ENCODE measurements at regions not wholly inside any gene's neighbourhood (a gene's known extent, or its start where the extent isn't known, plus 50 kb on each side); places are given as distances from the start of the nearest gene placed in this dataset.
"Not testable (repeated sequence)": the region's sequence is repeated elsewhere in the genome, so short reads cannot be mapped to it uniquely, and the experiment has no call there.

DNA sequence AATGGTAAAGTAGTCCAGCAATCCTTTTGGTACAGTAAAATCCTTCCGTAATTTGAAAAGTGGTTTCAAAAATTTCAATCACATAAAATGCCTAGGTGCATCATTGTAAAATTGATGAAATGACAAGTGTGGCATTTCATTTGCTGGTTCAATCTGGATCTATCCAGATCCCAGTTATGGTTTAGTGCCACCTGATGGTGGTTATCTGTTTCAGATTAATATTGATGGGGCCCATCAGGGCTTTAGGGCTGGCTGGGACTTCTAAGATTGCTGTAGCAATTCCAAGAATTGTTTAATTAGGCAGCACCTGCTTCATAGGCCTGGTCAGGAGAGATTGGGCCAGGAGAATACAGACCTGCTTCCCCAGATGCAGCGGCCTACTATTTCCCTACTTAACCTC, 55.5 kb upstream of the PIK3C3 start:
- DNase-seq: no peak

DNA sequence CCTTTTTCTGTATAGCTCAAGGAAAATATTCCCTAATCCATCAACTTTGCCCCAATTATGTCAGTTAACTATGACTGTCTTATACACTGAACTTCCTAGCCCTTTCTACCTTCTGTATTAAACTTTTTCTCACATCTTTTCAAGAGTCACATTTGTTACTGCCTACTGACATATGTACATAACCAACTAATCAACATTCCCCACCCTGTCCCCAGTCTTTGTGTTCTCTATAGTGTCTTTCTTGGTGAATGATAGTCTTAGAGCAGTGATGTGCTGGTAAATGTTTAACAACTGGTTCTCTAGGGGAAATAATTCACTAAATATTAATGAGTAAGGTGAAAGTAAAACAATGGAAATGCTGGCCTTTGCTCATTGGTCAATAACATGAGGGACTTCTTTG, 61.6 kb upstream of the PIK3C3 start:
- DNase-seq: no peak

DNA sequence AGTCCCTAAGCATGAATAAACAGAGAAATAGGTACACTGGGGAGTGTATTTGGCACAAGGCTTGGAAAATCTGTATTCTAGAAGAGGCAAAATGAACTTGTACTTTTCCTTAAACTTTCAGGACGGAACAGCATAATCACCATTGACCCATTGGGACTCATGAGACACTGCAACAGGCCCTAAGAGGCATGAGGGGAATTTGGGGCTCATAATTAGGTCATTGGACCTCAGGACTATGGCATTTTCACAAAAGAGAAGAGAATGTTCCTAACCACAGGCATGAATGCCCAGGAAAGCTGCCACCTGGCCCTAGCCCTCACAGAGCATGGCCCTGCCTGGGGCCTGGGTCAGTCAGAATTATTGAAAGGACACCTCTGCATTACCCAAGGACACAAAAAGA, 67.9 kb upstream of the PIK3C3 start:
- no peak for DNase-seq

DNA sequence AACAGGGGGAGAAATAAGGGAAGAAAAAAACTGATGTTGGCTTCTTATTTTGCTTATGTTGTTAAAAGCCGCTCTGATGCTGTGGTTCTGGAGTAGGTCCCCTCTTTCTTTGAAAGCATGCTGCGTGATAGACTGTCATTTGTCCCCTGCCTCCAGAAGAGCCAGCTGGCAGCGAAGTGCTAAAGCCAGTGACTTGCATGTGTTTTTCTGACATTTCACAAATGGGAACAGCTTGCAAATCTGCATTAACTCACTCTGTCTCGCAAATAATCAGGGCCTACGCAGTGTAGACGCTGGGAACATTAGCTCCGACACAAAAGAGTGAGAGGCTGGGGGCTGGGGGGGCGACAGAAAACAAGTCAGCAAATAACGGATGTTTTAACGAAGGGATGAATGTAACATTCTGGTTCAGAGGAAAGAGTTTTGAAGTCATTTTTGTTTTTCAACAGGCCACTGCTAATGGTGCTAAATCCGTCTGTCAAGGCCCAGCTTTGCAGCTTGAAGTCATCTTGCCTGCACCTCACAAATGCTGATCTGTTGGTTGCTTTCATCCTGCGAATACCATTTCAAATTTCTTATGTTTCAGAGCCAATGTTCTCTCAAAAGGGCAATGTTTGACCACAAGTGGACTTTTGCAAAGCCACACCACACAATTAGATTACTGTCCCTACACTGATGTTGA, 68.8 kb upstream of the PIK3C3 start:
- DNase-seq: no peak

DNA sequence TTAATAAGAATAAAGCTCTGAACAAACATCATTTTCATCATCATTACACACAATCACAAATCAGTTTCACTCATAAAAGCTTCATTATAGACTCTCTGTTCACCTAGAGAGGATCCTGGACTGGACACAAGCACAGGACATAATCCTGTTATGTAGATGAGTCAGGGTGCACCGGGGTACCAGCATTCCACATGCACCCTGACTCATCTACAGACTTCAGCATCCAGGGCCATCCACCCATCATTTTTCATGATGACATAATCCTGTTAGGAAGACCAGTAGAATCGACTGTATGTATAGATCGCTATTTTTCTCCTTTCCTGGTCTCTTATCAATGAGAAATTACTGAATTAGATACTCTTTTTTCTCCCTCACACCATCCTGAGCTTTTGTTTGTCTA, 73.7 kb upstream of the PIK3C3 start:
- DNase-seq: no peak

DNA sequence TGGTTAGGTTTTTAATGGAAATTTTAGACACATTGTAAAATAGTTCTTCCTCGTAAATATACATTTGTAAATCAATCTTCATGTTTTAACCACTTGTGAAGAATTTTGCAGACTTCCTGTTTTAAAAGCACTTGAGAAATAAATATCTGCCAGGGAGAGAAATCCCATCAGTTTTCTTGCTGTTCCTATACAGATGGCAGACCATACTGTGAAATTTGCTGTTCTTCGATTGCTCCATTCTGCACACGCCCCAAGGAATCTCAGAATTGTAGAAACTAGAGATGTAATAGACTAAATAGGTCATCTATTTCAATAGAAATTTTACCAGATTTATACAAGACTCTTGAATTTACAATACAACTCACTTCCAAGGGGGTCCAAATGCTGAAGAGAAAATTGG, 75.8 kb upstream of the PIK3C3 start:
- DNase-seq: no peak

DNA sequence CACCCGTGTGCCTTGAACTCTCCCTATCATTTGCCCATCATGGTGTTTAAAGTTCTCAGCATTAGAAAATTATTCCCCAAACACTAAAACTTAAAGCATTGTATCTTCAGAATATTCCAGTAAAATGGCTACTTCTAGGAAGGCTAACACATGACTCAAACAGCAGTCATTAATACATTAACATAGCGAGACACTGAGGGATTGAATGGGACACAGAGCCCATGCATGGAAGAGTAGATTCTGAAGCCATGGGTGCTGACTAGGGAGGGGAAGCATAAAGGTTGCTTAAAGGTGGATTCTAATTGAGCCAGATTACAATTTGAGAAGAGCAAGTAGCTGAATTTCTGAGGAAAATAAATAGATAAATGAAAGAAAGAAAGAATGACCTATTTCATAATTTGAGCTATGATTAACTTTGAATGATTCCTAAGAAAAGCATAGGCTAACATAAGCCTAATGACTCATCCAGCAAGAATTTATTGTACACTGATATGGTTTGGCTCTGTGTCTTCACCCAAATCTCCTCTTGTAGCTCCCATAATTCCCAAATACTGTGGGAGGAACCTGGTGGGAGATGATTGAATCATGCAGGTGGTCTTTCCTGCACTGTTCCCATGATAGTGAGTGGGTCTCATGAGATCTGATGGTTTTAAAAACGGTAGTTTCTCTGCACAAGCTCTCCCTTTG, 79.8 kb upstream of the PIK3C3 start:
- DNase-seq: no peak

DNA sequence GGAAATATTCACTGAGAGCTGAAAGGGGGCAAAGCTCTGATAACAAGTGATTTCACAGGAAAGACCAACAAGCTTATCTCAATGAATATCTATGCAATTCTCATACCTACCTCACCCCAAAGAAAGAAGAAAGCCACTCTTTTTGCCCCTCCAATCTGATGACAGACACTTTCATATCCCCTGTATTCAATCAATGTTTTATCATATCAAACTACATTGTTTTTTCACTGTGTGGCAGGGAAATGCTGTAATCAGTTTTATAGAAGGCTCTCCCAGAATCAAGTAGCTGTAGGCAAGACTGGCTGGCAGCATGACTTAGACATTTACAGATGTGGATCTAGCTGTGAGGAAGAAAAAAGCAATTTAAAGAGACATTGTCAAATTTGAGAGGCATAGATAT, 81.3 kb upstream of the PIK3C3 start:
- no peak for DNase-seq

DNA sequence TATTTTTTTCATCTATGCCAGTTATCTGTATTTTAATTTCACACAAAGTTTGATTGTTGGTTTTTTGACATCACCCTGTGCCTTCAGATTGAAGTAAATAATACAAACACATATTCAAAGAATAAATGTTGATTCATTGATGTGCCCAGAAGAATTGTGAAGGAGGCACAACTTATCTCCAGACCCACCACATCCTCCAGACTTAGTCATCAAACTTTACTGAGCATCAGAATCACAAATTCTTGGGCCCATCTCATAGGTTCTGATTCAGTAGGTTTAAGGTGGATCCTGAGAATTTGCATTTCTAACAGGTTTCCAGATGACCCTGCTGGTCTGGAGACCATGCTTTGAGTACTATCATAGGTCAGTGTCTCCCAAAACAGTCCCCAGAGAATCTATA, 82.8 kb upstream of the PIK3C3 start:
- no peak for DNase-seq

DNA sequence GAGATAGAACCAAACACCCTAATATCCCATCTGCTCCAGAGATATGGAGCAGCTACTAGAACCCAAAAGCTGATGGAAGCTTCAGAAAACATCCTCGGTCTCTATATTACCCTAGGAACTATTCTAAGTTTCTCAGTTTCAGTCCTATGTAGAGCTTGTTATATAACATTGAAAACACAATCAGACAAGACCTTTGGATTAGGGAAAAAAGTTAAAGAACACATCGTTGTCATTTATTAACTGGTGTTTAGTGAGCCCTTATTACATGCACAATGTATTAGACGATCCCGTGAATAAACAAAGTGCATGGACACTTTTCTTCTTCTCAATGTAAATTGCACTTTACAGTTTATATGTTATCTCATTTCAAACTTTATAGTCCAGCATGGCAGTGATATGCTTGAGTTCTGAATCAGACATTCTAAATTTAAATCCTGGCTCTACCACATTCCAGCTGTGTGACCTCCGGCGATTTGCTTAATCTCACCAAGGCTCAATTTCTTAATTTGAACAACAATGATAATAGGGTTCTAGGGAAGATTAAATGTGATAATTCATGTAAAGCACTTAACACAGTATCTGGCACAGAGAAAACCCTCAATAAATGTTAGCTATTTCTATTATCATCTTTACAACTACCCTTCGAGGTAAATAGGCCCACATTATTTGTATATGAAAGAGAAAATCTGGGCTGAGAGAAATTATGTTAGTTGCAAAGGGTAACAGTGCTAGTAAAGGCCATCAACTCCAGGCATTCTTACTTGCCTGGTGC, 83.6 kb upstream of the PIK3C3 start:
- DNase-seq: no peak

DNA sequence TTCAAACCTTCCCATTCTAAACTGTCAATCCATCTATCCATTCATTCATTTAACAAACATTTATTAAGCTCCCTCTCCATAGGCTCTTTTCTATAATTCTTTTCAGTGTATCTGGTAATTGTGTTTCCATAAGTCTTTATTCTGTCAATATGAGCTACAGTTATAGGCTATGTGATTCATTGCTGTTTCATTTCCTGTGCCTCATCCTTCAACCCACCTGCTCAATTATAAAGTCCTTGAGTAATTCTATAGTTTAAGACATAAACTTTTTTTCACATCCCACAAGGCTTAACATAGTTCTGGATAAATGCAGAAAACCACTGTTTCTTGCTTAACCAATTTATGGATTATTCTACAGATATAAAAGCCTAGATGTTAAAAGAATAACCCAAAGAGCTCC, 84.2 kb upstream of the PIK3C3 start:
- DNase-seq: no peak

DNA sequence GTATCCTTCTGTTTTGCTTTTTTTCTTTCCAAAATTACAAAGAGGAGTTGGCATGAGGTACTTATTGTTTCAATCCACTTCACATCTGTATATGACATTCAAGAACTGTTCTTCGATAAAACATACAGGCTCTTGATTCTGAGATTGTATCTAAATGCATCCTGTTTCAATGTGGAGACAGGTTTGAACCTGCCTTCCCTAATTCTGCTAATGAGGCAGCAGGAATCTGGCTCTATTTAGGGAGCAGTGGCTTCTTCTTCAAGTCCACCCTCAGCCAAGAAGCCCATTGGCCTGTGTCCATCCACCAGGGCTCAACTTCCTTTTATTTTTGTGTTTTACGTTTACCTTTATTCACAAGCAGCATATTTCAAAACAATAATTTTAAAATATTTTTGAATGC, 84.8 kb upstream of the PIK3C3 start:
- DNase-seq: no peak

DNA sequence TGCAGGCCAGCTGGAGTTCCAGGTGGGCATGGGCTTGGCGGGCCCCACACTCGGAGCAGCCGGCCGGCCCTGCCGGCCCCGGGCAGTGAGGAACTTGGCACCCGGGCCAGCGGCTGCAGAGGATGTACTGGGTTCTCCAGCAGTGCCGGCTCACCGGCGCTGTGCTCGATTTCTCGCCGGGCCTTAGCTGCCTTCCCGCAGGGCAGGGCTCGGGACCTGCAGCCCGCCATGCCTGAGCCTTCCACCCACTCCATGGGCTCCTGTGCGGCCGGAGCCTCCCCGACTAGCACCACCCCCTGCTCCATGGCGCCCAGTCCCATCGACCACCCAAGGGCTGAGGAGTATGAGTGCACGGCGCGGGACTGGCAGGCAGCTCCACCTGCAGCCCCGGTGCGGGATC, 89.2 kb upstream of the PIK3C3 start:
- DNase-seq: not testable (repeated sequence)

DNA sequence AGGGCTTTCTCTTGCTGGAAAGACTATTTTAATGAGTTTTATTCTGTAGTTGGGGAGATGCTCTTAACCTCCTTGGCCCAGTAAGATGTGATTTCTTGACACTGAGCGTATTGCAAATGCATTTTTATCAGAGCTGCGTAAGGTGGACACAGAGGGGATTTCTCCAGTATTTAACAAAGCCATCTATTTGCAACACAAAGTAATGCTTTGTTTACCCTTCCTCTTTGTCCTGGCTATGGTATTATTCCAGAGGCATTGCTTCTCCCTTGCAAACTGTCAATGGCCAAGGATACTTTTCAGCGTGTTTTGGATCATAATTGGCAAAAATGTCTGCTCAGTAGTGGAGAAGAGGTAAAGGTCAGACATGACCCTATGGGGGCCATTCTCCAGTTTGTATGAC, 90.8 kb upstream of the PIK3C3 start:
- DNase-seq: no peak

DNA sequence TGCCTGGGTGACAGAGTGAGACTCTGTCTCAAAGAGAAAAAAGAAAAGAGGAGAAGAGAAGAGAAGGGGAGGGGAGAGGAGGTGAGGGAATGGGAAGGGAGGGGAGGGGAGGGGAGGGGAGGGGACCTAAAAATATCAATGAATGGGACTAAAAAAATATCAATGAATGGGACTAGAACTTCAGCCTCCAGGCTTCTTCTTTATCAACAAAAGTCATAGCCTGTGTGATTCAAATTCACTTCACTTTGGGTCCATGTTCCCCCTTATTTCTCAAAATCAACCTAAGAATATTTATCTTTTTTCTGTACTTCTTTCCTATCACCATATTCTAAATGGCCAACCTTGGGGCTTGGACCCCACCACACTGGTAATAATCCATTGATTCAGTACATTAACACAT, 92.1 kb upstream of the PIK3C3 start:
- DNase-seq: no peak

DNA sequence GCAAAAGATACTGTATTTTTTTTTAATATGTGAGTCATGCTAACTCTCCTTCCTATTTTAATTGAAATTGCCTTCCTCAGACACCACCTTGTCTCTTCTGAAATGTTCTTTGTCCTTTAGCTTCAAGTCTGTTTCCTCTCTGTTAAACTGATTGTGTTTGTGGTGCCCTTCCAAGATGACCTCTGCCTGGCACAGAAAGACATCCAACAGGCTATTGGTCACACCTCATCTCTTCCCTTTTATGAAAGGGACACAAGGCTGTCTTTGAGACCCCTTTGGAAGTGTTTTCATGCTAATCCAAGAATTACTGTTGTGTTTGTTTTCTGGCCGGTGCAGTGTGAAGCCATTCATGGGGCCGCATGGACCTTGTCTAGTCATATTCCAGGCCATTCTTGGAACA, 94.0 kb upstream of the PIK3C3 start:
- no peak for DNase-seq

DNA sequence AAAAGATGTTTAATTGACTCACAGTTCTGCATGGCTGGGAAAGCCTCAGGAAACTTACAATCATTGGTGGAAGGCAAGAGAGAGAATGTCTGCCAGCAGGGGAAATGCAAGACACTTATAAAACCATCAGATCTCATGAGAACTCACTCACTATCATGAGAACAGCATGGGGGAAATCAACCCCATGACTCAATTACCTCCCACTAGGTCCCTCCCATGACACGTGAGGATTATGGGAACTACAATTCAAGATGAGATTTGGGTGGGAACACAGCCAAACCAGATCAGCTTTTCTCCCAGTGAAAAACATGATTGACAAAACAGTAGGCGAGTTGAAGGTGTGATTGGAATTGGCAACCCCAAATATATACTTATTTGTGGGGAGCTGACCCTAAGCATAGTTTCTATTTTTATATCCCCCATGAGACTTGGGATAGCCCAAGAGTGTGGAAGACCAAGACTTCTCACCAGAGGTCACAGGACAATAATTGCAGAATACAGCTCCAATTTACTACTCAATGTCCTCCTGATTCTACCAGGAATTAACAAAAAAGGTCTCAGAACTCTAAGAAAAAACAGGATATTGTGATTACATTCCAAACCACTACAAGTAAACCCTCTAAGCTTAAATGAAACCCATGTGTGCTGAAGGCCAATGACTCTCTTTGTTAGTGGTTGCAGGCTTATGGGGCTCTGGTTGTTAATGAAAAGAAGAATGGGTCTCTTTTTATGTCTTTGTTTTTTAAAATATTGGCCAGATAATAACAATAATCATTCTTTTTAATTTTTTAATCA, 96.1 kb upstream of the PIK3C3 start:
- DNase-seq: no peak

DNA sequence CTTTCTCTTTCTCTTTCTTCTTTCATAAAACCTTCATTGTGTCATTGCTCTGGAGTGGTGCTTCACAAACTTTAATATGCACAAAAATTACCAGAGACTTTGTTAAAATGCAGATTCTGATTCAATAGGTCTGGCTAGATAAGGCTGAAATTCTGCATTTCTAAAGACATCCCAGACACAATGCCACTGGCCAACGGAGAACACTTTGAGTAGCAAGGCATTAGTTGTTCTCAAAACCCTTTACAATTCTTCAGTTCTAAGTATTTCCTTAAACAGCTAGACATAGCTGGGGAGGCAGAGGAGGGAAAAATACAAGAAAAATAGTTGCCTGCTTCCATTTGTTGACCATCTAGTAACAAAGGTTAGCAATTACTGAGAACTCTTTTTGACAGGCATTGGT, 101.8 kb upstream of the PIK3C3 start:
- DNase-seq: no peak

DNA sequence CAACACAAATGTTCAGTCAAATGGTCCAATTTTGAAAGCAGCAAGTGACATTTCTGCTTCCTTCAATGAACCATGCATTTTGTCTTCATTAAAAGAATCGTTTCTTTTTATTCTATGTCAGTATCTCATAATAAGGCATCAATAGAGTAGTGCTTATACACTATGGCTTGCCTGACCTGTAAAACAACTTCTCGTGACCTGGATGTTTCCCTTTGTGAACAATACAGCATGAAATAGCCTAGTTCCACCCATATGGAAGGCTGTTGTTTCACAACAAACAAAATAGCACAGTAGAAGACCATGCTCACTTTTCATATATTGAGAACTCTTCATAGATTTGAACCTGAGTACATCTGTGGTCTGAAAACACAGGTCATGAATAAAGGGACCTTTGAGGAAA, 104.3 kb upstream of the PIK3C3 start:
- no peak for DNase-seq

DNA sequence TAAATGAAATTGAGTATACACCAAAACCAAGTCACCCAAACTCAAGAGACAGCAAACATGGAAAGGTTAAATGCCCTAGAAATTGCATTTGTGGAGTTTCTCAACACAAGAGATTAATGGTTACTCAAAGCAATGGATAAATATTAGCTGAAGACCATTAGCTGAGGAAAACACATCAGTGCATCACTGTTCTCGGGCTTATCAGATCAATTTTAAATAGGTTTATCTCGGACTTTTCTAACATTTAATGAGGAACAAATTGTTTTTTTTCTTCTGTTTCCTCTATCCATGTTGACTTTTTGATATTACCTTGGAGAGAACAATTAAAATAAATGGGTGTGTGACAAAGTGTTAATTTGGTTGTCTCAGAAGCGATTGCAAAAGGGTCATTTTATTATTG, 105.4 kb upstream of the PIK3C3 start:
- no peak for DNase-seq

DNA sequence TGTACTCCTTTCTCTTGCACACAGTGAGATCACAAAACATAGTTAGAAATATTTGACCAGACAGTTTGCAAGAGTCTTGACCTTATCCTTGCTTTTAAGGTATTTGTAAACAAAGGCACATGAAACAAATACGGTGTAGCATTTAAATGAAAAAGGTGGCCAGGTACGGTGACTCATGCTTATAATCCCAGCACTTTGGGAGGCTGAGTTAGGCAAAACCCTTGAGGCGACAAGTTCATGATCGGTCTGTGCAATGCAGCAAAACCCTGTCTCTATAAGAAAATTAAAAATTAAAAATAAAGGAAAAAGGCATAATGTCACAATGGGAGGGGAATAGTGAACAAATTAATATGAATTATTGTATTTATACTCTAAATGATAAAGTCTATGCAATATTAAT, 109.5 kb upstream of the PIK3C3 start:
- no peak for DNase-seq

DNA sequence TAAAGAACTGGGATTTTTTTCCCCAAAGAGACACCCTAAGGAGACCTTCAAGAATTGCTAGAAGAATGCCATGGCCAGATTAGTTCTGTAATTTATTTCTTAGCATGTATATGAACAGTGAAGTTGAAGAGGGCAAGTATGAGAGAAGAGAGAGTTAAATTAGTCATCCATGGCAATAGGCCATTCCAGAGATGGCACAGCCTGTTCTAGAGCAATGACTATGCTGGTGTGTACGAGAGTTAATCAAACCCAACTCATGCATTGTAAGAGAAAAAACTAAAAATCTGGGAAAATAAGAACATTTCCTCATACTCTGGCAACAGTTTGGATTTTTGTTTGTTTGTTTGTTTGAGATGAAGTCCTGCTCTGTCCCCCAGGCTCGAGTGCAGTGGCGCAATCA, 112.1 kb upstream of the PIK3C3 start:
- DNase-seq: no peak
